Mammary epithelial cell (primary cell): ENCODE measurements at regions not wholly inside any gene's neighbourhood (a gene's known extent, or its start where the extent isn't known, plus 50 kb on each side); places are given as distances from the start of the nearest gene placed in this dataset.

ENCODE experiments used
- EZH2 ChIP-seq: IDR thresholded peaks from 2 replicates; pipeline ENCODE4 v1.6.1; 2012; ENCODE audit warnings: low read length, inconsistent platforms, borderline replicate concordance
- TF ChIP-seq, protein P1 (sequence below), 2 donors: IDR thresholded peaks in 1 of 2; conservative IDR thresholded peaks in 1 of 2; 2 replicates each; pipeline ENCODE4 v1.5.1; 2011 to 2012; ENCODE audit warnings: inconsistent platforms in 2 of 2, low read length in 2 of 2, mild to moderate bottlenecking in 2 of 2, control low read depth in 1 of 2, low read depth in 1 of 2; ENCODE audit not compliant: insufficient read depth in 1 of 2; ENCODE audit errors: extremely low read depth in 1 of 2

DNA sequence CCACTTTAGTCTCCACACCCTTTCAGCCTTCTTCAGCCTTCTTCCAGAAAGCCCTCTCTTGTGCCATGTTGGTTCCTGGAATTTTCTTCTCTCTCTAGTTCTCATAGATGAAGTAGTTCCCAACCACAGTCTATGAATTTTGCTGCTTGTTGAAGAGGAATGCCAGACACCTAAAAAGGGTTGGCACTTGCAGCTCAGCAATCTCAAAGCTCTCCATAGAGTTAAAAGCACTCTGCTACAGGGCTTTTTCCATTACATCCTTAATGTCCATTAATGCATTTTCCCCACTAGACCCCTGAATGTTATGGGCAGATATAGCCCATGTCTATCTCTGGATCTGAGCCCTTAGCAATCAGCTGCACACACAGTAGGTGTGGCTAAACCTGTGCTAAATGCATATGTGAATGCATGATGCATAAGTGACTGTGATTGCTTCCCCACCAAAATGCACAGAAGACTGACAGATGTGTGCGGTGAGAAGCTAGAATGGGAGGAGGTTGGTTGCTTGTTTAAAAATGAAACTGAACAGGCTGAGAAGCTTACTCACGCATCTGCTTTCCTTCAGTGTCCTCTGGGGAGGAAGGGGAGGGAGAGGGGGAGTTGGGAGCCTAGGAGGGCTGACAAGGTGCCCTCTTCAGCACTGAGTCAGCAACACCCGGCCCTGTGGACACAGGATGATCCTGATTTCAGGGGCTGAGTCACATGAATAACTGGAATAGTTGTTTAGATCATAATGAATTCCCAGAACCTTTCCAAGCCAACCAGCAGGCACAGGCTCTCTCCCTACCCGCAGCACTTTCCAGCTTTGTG is 146.1 kb upstream of the FGGY start:
- TF ChIP-seq, protein P1, sequence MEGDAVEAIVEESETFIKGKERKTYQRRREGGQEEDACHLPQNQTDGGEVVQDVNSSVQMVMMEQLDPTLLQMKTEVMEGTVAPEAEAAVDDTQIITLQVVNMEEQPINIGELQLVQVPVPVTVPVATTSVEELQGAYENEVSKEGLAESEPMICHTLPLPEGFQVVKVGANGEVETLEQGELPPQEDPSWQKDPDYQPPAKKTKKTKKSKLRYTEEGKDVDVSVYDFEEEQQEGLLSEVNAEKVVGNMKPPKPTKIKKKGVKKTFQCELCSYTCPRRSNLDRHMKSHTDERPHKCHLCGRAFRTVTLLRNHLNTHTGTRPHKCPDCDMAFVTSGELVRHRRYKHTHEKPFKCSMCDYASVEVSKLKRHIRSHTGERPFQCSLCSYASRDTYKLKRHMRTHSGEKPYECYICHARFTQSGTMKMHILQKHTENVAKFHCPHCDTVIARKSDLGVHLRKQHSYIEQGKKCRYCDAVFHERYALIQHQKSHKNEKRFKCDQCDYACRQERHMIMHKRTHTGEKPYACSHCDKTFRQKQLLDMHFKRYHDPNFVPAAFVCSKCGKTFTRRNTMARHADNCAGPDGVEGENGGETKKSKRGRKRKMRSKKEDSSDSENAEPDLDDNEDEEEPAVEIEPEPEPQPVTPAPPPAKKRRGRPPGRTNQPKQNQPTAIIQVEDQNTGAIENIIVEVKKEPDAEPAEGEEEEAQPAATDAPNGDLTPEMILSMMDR (conservative IDR thresholded peaks at IDR 0.05 in 1 of 2, IDR thresholded peaks at IDR 0.05 in 1 of 2; ENCODE audit: extremely low read depth in 1 of 2, insufficient read depth in 1 of 2, low read depth in 1 of 2, low read length in 2 of 2): no peak
- TF ChIP-seq EZH2: no peak
